H9 (cell line): ENCODE measurements at regions not wholly inside any gene's neighbourhood (a gene's known extent, or its start where the extent isn't known, plus 50 kb on each side); places are given as distances from the start of the nearest gene placed in this dataset.

Experiments
- DNase-seq: peaks from one replicate; pipeline ENCODE4 v3.0.0-alpha.2; 2017
- H2AFZ ChIP-seq: one replicate; pipeline ENCODE4 v1.6.1; 2013; ENCODE audit warnings: mild to moderate bottlenecking, low read length, control low read depth, moderate library complexity
- H2AK5ac ChIP-seq: 2 replicates; pipeline ENCODE4 v1.6.1; 2013; ENCODE audit warnings: low read length, control low read depth, mixed read lengths; ENCODE audit not compliant: insufficient read length
- H2BK120ac ChIP-seq: one replicate; pipeline ENCODE4 v1.6.1; 2013; ENCODE audit warnings: low read depth, mild to moderate bottlenecking, low read length, control low read depth, inconsistent platforms; ENCODE audit not compliant: poor library complexity, severe bottlenecking
- H2BK12ac ChIP-seq: 2 replicates; pipeline ENCODE4 v1.6.1; 2013; ENCODE audit warnings: low read length, control low read depth, mixed read lengths, low read depth; ENCODE audit not compliant: insufficient read length
- H2BK15ac ChIP-seq: 2 replicates; pipeline ENCODE4 v1.6.1; 2013; ENCODE audit warnings: low read depth, low read length, control low read depth
- H2BK20ac ChIP-seq: one replicate; pipeline ENCODE4 v1.6.1; 2013; ENCODE audit warnings: low read depth, mild to moderate bottlenecking, low read length, control low read depth, inconsistent platforms; ENCODE audit not compliant: poor library complexity, severe bottlenecking
- H2BK5ac ChIP-seq: 2 replicates; pipeline ENCODE4 v1.6.1; 2013; ENCODE audit warnings: low read length, control low read depth, mixed read lengths; ENCODE audit not compliant: insufficient read length
- H3K14ac ChIP-seq: 2 replicates; pipeline ENCODE4 v1.6.1; 2013; ENCODE audit warnings: low read length, control low read depth; ENCODE audit not compliant: insufficient read depth
- H3K18ac ChIP-seq: 2 replicates; pipeline ENCODE4 v1.6.1; 2013; ENCODE audit warnings: low read depth, mild to moderate bottlenecking, mixed read lengths, low read length, control low read depth; ENCODE audit not compliant: insufficient read length
- H3K23ac ChIP-seq: 2 replicates; pipeline ENCODE4 v1.6.1; 2013; ENCODE audit warnings: low read length, control low read depth, mixed read lengths, low read depth; ENCODE audit not compliant: insufficient read length
- H3K23me2 ChIP-seq: 2 replicates; pipeline ENCODE4 v1.6.1; 2013; ENCODE audit warnings: low read depth, mild to moderate bottlenecking, mixed read lengths, low read length, control low read depth; ENCODE audit not compliant: insufficient read length, poor library complexity, severe bottlenecking
- H3K27ac ChIP-seq: 2 replicates; pipeline ENCODE4 v1.5.1; 2013; ENCODE audit warnings: low read length, control low read depth, mixed read lengths, low read depth; ENCODE audit not compliant: insufficient read length
- H3K27me3 ChIP-seq: 2 replicates; pipeline ENCODE4 v1.6.1; 2013; ENCODE audit warnings: low read length, control low read depth, inconsistent platforms; ENCODE audit not compliant: insufficient read depth
- H3K4ac ChIP-seq: 2 replicates; pipeline ENCODE4 v1.6.1; 2013; ENCODE audit warnings: low read depth, mild to moderate bottlenecking, control low read depth, inconsistent platforms, low read length, moderate library complexity
- H3K4me1 ChIP-seq: 2 replicates; pipeline ENCODE4 v1.6.1; 2013; ENCODE audit warnings: low read length, control low read depth, inconsistent platforms; ENCODE audit not compliant: insufficient read depth
- H3K4me2 ChIP-seq: 2 replicates; pipeline ENCODE4 v1.6.1; 2013; ENCODE audit warnings: low read length, control low read depth, mixed read lengths; ENCODE audit not compliant: insufficient read length, insufficient read depth
- H3K56ac ChIP-seq: 2 replicates; pipeline ENCODE4 v1.6.1; 2013; ENCODE audit warnings: low read depth, mild to moderate bottlenecking, mixed read lengths, low read length, control low read depth; ENCODE audit not compliant: insufficient read length
- H3K79me1 ChIP-seq: 2 replicates; pipeline ENCODE4 v1.6.1; 2013; ENCODE audit warnings: low read depth, mild to moderate bottlenecking, moderate library complexity, low read length, control low read depth, inconsistent platforms; ENCODE audit not compliant: insufficient read depth, poor library complexity, severe bottlenecking
- H3K79me2 ChIP-seq: 2 replicates; pipeline ENCODE4 v1.6.1; 2013; ENCODE audit warnings: low read length, control low read depth, inconsistent platforms; ENCODE audit not compliant: insufficient read depth
- H3K9ac ChIP-seq: 2 replicates; pipeline ENCODE4 v1.6.1; 2013; ENCODE audit warnings: low read length, control low read depth, mixed read lengths; ENCODE audit not compliant: insufficient read length; ENCODE audit errors: extremely low read depth
- H3K9me3 ChIP-seq: one replicate; pipeline ENCODE4 v1.6.1; 2013; ENCODE audit warnings: low read depth, low read length, inconsistent platforms; ENCODE audit not compliant: control insufficient read depth
- H3T11ph ChIP-seq: one replicate; pipeline ENCODE4 v1.6.1; 2013; ENCODE audit warnings: mild to moderate bottlenecking, low read length, control low read depth, inconsistent platforms
- H4K20me1 ChIP-seq: one replicate; pipeline ENCODE4 v1.6.1; 2013; ENCODE audit not compliant: control insufficient read depth, insufficient read length, insufficient read depth
- H4K5ac ChIP-seq: 2 replicates; pipeline ENCODE4 v1.6.1; 2013; ENCODE audit warnings: low read depth, mild to moderate bottlenecking, mixed read lengths, low read length, control low read depth; ENCODE audit not compliant: insufficient read length
- H4K8ac ChIP-seq: replicated peaks from 2 replicates; pipeline ENCODE4 v1.6.1; 2013; ENCODE audit warnings: low read length, control low read depth, mixed read lengths, low read depth; ENCODE audit not compliant: insufficient read length
- H4K91ac ChIP-seq: 2 replicates; pipeline ENCODE4 v1.6.1; 2013; ENCODE audit warnings: low read depth, mild to moderate bottlenecking, moderate library complexity, mixed read lengths, low read length, control low read depth; ENCODE audit not compliant: insufficient read length
- H3K27ac Mint-ChIP-seq, 3 experiments: 2 replicates in 2 of 3; 3 replicates in 1 of 3; pipeline ENCODE4 v1.8.0; 2020 to 2021; ENCODE audit warnings: mixed read lengths in 3 of 3, mild to moderate bottlenecking in 1 of 3, moderate library complexity in 1 of 3
- H3K27me3 Mint-ChIP-seq: 2 replicates; pipeline ENCODE4 v1.8.0; 2021; ENCODE audit warnings: low read depth, mild to moderate bottlenecking, moderate library complexity, mixed read lengths
- H3K36me3 Mint-ChIP-seq, 3 experiments: 2 replicates in 2 of 3; 3 replicates in 1 of 3; pipeline ENCODE4 v1.8.0; 2020 to 2021; ENCODE audit warnings: low read depth in 3 of 3, mixed read lengths in 3 of 3; ENCODE audit not compliant: insufficient read depth in 1 of 3
- H3K4me1 Mint-ChIP-seq, 2 experiments: 2 replicates each; pipeline ENCODE4 v1.8.0; 2020; ENCODE audit warnings: mixed read lengths in 2 of 2
- H3K4me3 Mint-ChIP-seq, 2 experiments: 2 replicates in 1 of 2; 3 replicates in 1 of 2; pipeline ENCODE4 v1.8.0; 2020 to 2021; ENCODE audit warnings: mild to moderate bottlenecking in 2 of 2, mixed read lengths in 2 of 2, moderate library complexity in 1 of 2
- H3K9me3 Mint-ChIP-seq, 2 experiments: 2 replicates in 1 of 2; 3 replicates in 1 of 2; pipeline ENCODE4 v1.8.0; 2020; ENCODE audit warnings: mild to moderate bottlenecking in 2 of 2, mixed read lengths in 2 of 2, moderate library complexity in 1 of 2
- CTCF ChIP-seq: fragments of 200-600 bp; sonication (generic); conservative IDR thresholded peaks from 3 replicates; pipeline ENCODE4 v1.8.0; 2021; ENCODE audit warnings: antibody characterized with exemption, mild to moderate bottlenecking
- WGBS: extraction: QIAGEN DNeasy Blood & Tissue Kit; methylation state at CpG from one replicate; pipeline ENCODE4 v1.1.7; 2013; ENCODE audit warnings: missing lambda C conversion rate, low lambda C conversion rate, mixed read lengths; ENCODE audit not compliant: insufficient read length; ENCODE audit errors: extremely low coverage; 5-methylcytosine and 5-hydroxymethylcytosine counted together

- no peaks in the 10 kb centered on the region for H3K23me2 ChIP-seq
- no CpG with 5 or more reads among the region's 8 CpGs for WGBS
- H2BK15ac ChIP-seq: no peak overlapping the region
- H2AK5ac ChIP-seq: no peak overlapping the region
- no peak overlapping the region for H2BK5ac ChIP-seq
- Mint-ChIP-seq H3K27ac (peak overlapping the region in 2 of 3 experiments; percentile 32 to 81; a peak in 3 of 7 replicates), H3K27me3 (no peaks in the 10 kb centered on the region), H3K36me3 (peaks cover 0 to 4% (median 0%) of the 10 kb centered on the region in 3 experiments; a peak in 1 of 7 replicates), H3K4me1 (peaks cover 5 to 27% of the 10 kb centered on the region in 2 experiments), H3K9me3 (no peaks in the 10 kb centered on the region), H3K4me3 (no peak overlapping the region)
- no peak overlapping the region for H3K14ac ChIP-seq
- no peak overlapping the region for H3K23ac ChIP-seq
- H3K56ac ChIP-seq: no peak overlapping the region
- H2AFZ ChIP-seq: no peak overlapping the region
- H3K9me3 ChIP-seq: no peaks in the 10 kb centered on the region
- no peak overlapping the region for H3T11ph ChIP-seq
- TF ChIP-seq CTCF: no peak
- no peak overlapping the region for H3K4me2 ChIP-seq
- no peak overlapping the region for H3K18ac ChIP-seq
- no peak overlapping the region for H4K8ac ChIP-seq
- H2BK12ac ChIP-seq: no peak overlapping the region
- H3K4me1 ChIP-seq: peaks cover 3% of the 10 kb centered on the region; the same call in 1 of the 2 replicates
- H3K4ac ChIP-seq: no peak overlapping the region
- H4K91ac ChIP-seq: no peak overlapping the region
- H4K5ac ChIP-seq: no peak overlapping the region
- H2BK20ac ChIP-seq: no peak overlapping the region
- H3K27me3 ChIP-seq: no peaks in the 10 kb centered on the region
- no peak overlapping the region for H3K27ac ChIP-seq
- H2BK120ac ChIP-seq: no peak overlapping the region
- no peaks in the 10 kb centered on the region for H3K79me1 ChIP-seq
- no peaks in the 10 kb centered on the region for H4K20me1 ChIP-seq
- no peaks in the 10 kb centered on the region for H3K79me2 ChIP-seq
- H3K9ac ChIP-seq: no peak overlapping the region
- DNase-seq: no peak
These were observed 875.9 kb downstream of the REEP3 start for GRCh38 chr10:64397125-64397524.
